H9 (cell line): ENCODE measurements at regions not wholly inside any gene's neighbourhood (a gene's known extent, or its start where the extent isn't known, plus 50 kb on each side); places are given as distances from the start of the nearest gene placed in this dataset.

Source experiments
- DNase-seq: peaks from one replicate; pipeline ENCODE4 v3.0.0-alpha.2; 2017
- H2AFZ ChIP-seq: one replicate; pipeline ENCODE4 v1.6.1; 2013; ENCODE audit warnings: mild to moderate bottlenecking, low read length, control low read depth, moderate library complexity
- H2AK5ac ChIP-seq: 2 replicates; pipeline ENCODE4 v1.6.1; 2013; ENCODE audit warnings: low read length, control low read depth, mixed read lengths; ENCODE audit not compliant: insufficient read length
- H2BK120ac ChIP-seq: one replicate; pipeline ENCODE4 v1.6.1; 2013; ENCODE audit warnings: low read depth, mild to moderate bottlenecking, low read length, control low read depth, inconsistent platforms; ENCODE audit not compliant: poor library complexity, severe bottlenecking
- H2BK12ac ChIP-seq: 2 replicates; pipeline ENCODE4 v1.6.1; 2013; ENCODE audit warnings: low read length, control low read depth, mixed read lengths, low read depth; ENCODE audit not compliant: insufficient read length
- H2BK15ac ChIP-seq: 2 replicates; pipeline ENCODE4 v1.6.1; 2013; ENCODE audit warnings: low read depth, low read length, control low read depth
- H2BK20ac ChIP-seq: one replicate; pipeline ENCODE4 v1.6.1; 2013; ENCODE audit warnings: low read depth, mild to moderate bottlenecking, low read length, control low read depth, inconsistent platforms; ENCODE audit not compliant: poor library complexity, severe bottlenecking
- H2BK5ac ChIP-seq: 2 replicates; pipeline ENCODE4 v1.6.1; 2013; ENCODE audit warnings: low read length, control low read depth, mixed read lengths; ENCODE audit not compliant: insufficient read length
- H3K14ac ChIP-seq: 2 replicates; pipeline ENCODE4 v1.6.1; 2013; ENCODE audit warnings: low read length, control low read depth; ENCODE audit not compliant: insufficient read depth
- H3K18ac ChIP-seq: 2 replicates; pipeline ENCODE4 v1.6.1; 2013; ENCODE audit warnings: low read depth, mild to moderate bottlenecking, mixed read lengths, low read length, control low read depth; ENCODE audit not compliant: insufficient read length
- H3K23ac ChIP-seq: 2 replicates; pipeline ENCODE4 v1.6.1; 2013; ENCODE audit warnings: low read length, control low read depth, mixed read lengths, low read depth; ENCODE audit not compliant: insufficient read length
- H3K23me2 ChIP-seq: 2 replicates; pipeline ENCODE4 v1.6.1; 2013; ENCODE audit warnings: low read depth, mild to moderate bottlenecking, mixed read lengths, low read length, control low read depth; ENCODE audit not compliant: insufficient read length, poor library complexity, severe bottlenecking
- H3K27ac ChIP-seq: 2 replicates; pipeline ENCODE4 v1.5.1; 2013; ENCODE audit warnings: low read length, control low read depth, mixed read lengths, low read depth; ENCODE audit not compliant: insufficient read length
- H3K27me3 ChIP-seq: 2 replicates; pipeline ENCODE4 v1.6.1; 2013; ENCODE audit warnings: low read length, control low read depth, inconsistent platforms; ENCODE audit not compliant: insufficient read depth
- H3K4ac ChIP-seq: 2 replicates; pipeline ENCODE4 v1.6.1; 2013; ENCODE audit warnings: low read depth, mild to moderate bottlenecking, control low read depth, inconsistent platforms, low read length, moderate library complexity
- H3K4me1 ChIP-seq: 2 replicates; pipeline ENCODE4 v1.6.1; 2013; ENCODE audit warnings: low read length, control low read depth, inconsistent platforms; ENCODE audit not compliant: insufficient read depth
- H3K4me2 ChIP-seq: 2 replicates; pipeline ENCODE4 v1.6.1; 2013; ENCODE audit warnings: low read length, control low read depth, mixed read lengths; ENCODE audit not compliant: insufficient read length, insufficient read depth
- H3K56ac ChIP-seq: 2 replicates; pipeline ENCODE4 v1.6.1; 2013; ENCODE audit warnings: low read depth, mild to moderate bottlenecking, mixed read lengths, low read length, control low read depth; ENCODE audit not compliant: insufficient read length
- H3K79me1 ChIP-seq: 2 replicates; pipeline ENCODE4 v1.6.1; 2013; ENCODE audit warnings: low read depth, mild to moderate bottlenecking, moderate library complexity, low read length, control low read depth, inconsistent platforms; ENCODE audit not compliant: insufficient read depth, poor library complexity, severe bottlenecking
- H3K79me2 ChIP-seq: 2 replicates; pipeline ENCODE4 v1.6.1; 2013; ENCODE audit warnings: low read length, control low read depth, inconsistent platforms; ENCODE audit not compliant: insufficient read depth
- H3K9ac ChIP-seq: 2 replicates; pipeline ENCODE4 v1.6.1; 2013; ENCODE audit warnings: low read length, control low read depth, mixed read lengths; ENCODE audit not compliant: insufficient read length; ENCODE audit errors: extremely low read depth
- H3K9me3 ChIP-seq: one replicate; pipeline ENCODE4 v1.6.1; 2013; ENCODE audit warnings: low read depth, low read length, inconsistent platforms; ENCODE audit not compliant: control insufficient read depth
- H3T11ph ChIP-seq: one replicate; pipeline ENCODE4 v1.6.1; 2013; ENCODE audit warnings: mild to moderate bottlenecking, low read length, control low read depth, inconsistent platforms
- H4K20me1 ChIP-seq: one replicate; pipeline ENCODE4 v1.6.1; 2013; ENCODE audit not compliant: control insufficient read depth, insufficient read length, insufficient read depth
- H4K5ac ChIP-seq: 2 replicates; pipeline ENCODE4 v1.6.1; 2013; ENCODE audit warnings: low read depth, mild to moderate bottlenecking, mixed read lengths, low read length, control low read depth; ENCODE audit not compliant: insufficient read length
- H4K8ac ChIP-seq: replicated peaks from 2 replicates; pipeline ENCODE4 v1.6.1; 2013; ENCODE audit warnings: low read length, control low read depth, mixed read lengths, low read depth; ENCODE audit not compliant: insufficient read length
- H4K91ac ChIP-seq: 2 replicates; pipeline ENCODE4 v1.6.1; 2013; ENCODE audit warnings: low read depth, mild to moderate bottlenecking, moderate library complexity, mixed read lengths, low read length, control low read depth; ENCODE audit not compliant: insufficient read length
- H3K27ac Mint-ChIP-seq, 3 experiments: 2 replicates in 2 of 3; 3 replicates in 1 of 3; pipeline ENCODE4 v1.8.0; 2020 to 2021; ENCODE audit warnings: mixed read lengths in 3 of 3, mild to moderate bottlenecking in 1 of 3, moderate library complexity in 1 of 3
- H3K27me3 Mint-ChIP-seq: 2 replicates; pipeline ENCODE4 v1.8.0; 2021; ENCODE audit warnings: low read depth, mild to moderate bottlenecking, moderate library complexity, mixed read lengths
- H3K36me3 Mint-ChIP-seq, 3 experiments: 2 replicates in 2 of 3; 3 replicates in 1 of 3; pipeline ENCODE4 v1.8.0; 2020 to 2021; ENCODE audit warnings: low read depth in 3 of 3, mixed read lengths in 3 of 3; ENCODE audit not compliant: insufficient read depth in 1 of 3
- H3K4me1 Mint-ChIP-seq, 2 experiments: 2 replicates each; pipeline ENCODE4 v1.8.0; 2020; ENCODE audit warnings: mixed read lengths in 2 of 2
- H3K4me3 Mint-ChIP-seq, 2 experiments: 2 replicates in 1 of 2; 3 replicates in 1 of 2; pipeline ENCODE4 v1.8.0; 2020 to 2021; ENCODE audit warnings: mild to moderate bottlenecking in 2 of 2, mixed read lengths in 2 of 2, moderate library complexity in 1 of 2
- H3K9me3 Mint-ChIP-seq, 2 experiments: 2 replicates in 1 of 2; 3 replicates in 1 of 2; pipeline ENCODE4 v1.8.0; 2020; ENCODE audit warnings: mild to moderate bottlenecking in 2 of 2, mixed read lengths in 2 of 2, moderate library complexity in 1 of 2
- CTCF ChIP-seq: fragments of 200-600 bp; sonication (generic); conservative IDR thresholded peaks from 3 replicates; pipeline ENCODE4 v1.8.0; 2021; ENCODE audit warnings: antibody characterized with exemption, mild to moderate bottlenecking
- WGBS: extraction: QIAGEN DNeasy Blood & Tissue Kit; methylation state at CpG from one replicate; pipeline ENCODE4 v1.1.7; 2013; ENCODE audit warnings: missing lambda C conversion rate, low lambda C conversion rate, mixed read lengths; ENCODE audit not compliant: insufficient read length; ENCODE audit errors: extremely low coverage; 5-methylcytosine and 5-hydroxymethylcytosine counted together

- Histone ChIP-seq H4K8ac (no peak overlapping the region), H3K23ac (no peak overlapping the region), H2BK5ac (no peak overlapping the region), H3K27me3 (no peaks in the 10 kb centered on the region), H4K20me1 (no peaks in the 10 kb centered on the region), H2BK20ac (no peak overlapping the region), H2BK15ac (no peak overlapping the region), H3K9ac (no peak overlapping the region), H2AK5ac (no peak overlapping the region), H3K4ac (no peak overlapping the region), H3T11ph (no peak overlapping the region), H3K4me2 (no peak overlapping the region), H2BK12ac (no peak overlapping the region), H3K27ac (no peak overlapping the region), H3K79me2 (no peaks in the 10 kb centered on the region), H3K79me1 (no peaks in the 10 kb centered on the region), H2BK120ac (no peak overlapping the region), H3K56ac (no peak overlapping the region), H4K91ac (no peak overlapping the region), H2AFZ (no peak overlapping the region), H3K23me2 (no peaks in the 10 kb centered on the region), H3K14ac (no peak overlapping the region), H3K9me3 (no peaks in the 10 kb centered on the region), H3K4me1 (no peaks in the 10 kb centered on the region), H3K18ac (no peak overlapping the region), H4K5ac (no peak overlapping the region)
- H3K27me3 Mint-ChIP-seq, result no peaks in the 10 kb centered on the region
- no peak for DNase-seq
- no peak overlapping the region for H3K4me3 Mint-ChIP-seq
- no peak overlapping the region for H3K27ac Mint-ChIP-seq
- TF ChIP-seq CTCF, result no peak
- no peaks in the 10 kb centered on the region for H3K4me1 Mint-ChIP-seq
- no CpG with 5 or more reads among the region's 1 CpG for WGBS
- H3K36me3 Mint-ChIP-seq, result no peaks in the 10 kb centered on the region
- no peaks in the 10 kb centered on the region for H3K9me3 Mint-ChIP-seq
These were observed 1415.9 kb downstream of the PLA2G4A start for GRCh38 chr1:188244681-188245080.
